ENCODE measurements at regions not wholly inside any gene's neighbourhood (a gene's known extent, or its start where the extent isn't known, plus 50 kb on each side); places are given as distances from the start of the nearest gene placed in this dataset.

GRCh38 chr9:118959366-118959765, 409.9 kb downstream of the BRINP1 start:
- no peaks in the 10 kb centered on the region for H3K36me3 ChIP-seq
- intact Hi-C loops (cut with DNase I) = no loop called here
- no peaks in the 10 kb centered on the region for H3K27me3 ChIP-seq
- H3K9me3 ChIP-seq = no peaks in the 10 kb centered on the region
- TF ChIP-seq EP300 (IDR thresholded peaks at IDR 0.05) (no peak), CTCF (IDR thresholded peaks at IDR 0.05) (no peak), POLR2A (IDR thresholded peaks at IDR 0.05; ENCODE audit: low read depth) (no peak), POLR2AphosphoS5 (IDR thresholded peaks at IDR 0.05) (no peak)
- 77% methylated on average over 5 of the region's 5 CpGs for WGBS
- no peak overlapping the region for H3K27ac ChIP-seq (replicated peaks in 1 of 4)
- H3K4me1 ChIP-seq = peaks cover 4 to 18% (median 14%) of the 10 kb centered on the region in 4 donors
- DNase-seq (ENCODE audit: extremely low spot score) = no peak
- no peak overlapping the region for H3K4me3 ChIP-seq

GRCh38 chr9:118961857-118962256, 407.4 kb downstream of the BRINP1 start:
- TF ChIP-seq POLR2AphosphoS5 (IDR thresholded peaks at IDR 0.05) = peak in 1 of 2 donors; percentile 64
- TF ChIP-seq CTCF (IDR thresholded peaks at IDR 0.05) = no peak
- no peak for TF ChIP-seq EP300 (IDR thresholded peaks at IDR 0.05)
- no peak for TF ChIP-seq POLR2A (IDR thresholded peaks at IDR 0.05; ENCODE audit: low read depth)
- Histone ChIP-seq H3K9me3 (no peaks in the 10 kb centered on the region), H3K27ac (replicated peaks in 1 of 4) (peak overlapping the region in 2 of 4 donors; percentile 54 to 67), H3K27me3 (no peaks in the 10 kb centered on the region), H3K4me1 (peaks cover 4 to 18% (median 14%) of the 10 kb centered on the region in 4 donors), H3K4me3 (no peak overlapping the region), H3K36me3 (no peaks in the 10 kb centered on the region)
- 22% methylated on average over 1 of the region's 1 CpG for WGBS
- DNase-seq (ENCODE audit: extremely low spot score) = no peak
- intact Hi-C loops (cut with DNase I) = no loop called here

- H3K27me3 ChIP-seq = no peaks in the 10 kb centered on the region
- H3K4me3 ChIP-seq = no peak overlapping the region
- no peaks in the 10 kb centered on the region for H3K9me3 ChIP-seq
- intact Hi-C loops (cut with DNase I) = no loop called here
- WGBS = 41% methylated on average over 3 of the region's 3 CpGs
- DNase-seq (ENCODE audit: extremely low spot score) = no peak
- peaks cover 4 to 18% (median 14%) of the 10 kb centered on the region in 4 donors for H3K4me1 ChIP-seq
- peak overlapping the region in 2 of 4 donors; percentile 54 to 67 for H3K27ac ChIP-seq (replicated peaks in 1 of 4)
- no peak for TF ChIP-seq POLR2AphosphoS5 (IDR thresholded peaks at IDR 0.05)
- no peak for TF ChIP-seq CTCF (IDR thresholded peaks at IDR 0.05)
- TF ChIP-seq POLR2A (IDR thresholded peaks at IDR 0.05; ENCODE audit: low read depth) = no peak
- no peak for TF ChIP-seq EP300 (IDR thresholded peaks at IDR 0.05)
- H3K36me3 ChIP-seq = no peaks in the 10 kb centered on the region
Observed at GRCh38 chr9:118962426-118962825, 406.8 kb downstream of the BRINP1 start.

- Histone ChIP-seq H3K9me3 (no peaks in the 10 kb centered on the region), H3K27ac (replicated peaks in 1 of 4) (no peak overlapping the region), H3K4me1 (peaks cover 4 to 18% (median 14%) of the 10 kb centered on the region in 4 donors), H3K4me3 (no peak overlapping the region), H3K27me3 (no peaks in the 10 kb centered on the region), H3K36me3 (no peaks in the 10 kb centered on the region)
- 92% methylated on average over 2 of the region's 2 CpGs for whole genome bisulfite sequencing
- no peak for DNase-seq (ENCODE audit: extremely low spot score)
- no peak for TF ChIP-seq POLR2AphosphoS5 (IDR thresholded peaks at IDR 0.05)
- no peak for TF ChIP-seq POLR2A (IDR thresholded peaks at IDR 0.05; ENCODE audit: low read depth)
- TF ChIP-seq EP300 (IDR thresholded peaks at IDR 0.05) = no peak
- no peak for TF ChIP-seq CTCF (IDR thresholded peaks at IDR 0.05)
- intact Hi-C loops (cut with DNase I) = no loop called here
Observed at GRCh38 chr9:118963674-118964073, 405.6 kb downstream of the BRINP1 start.

GRCh38 chr9:118967901-118968300, 401.3 kb downstream of the BRINP1 start:
- intact Hi-C loops (cut with DNase I) = no loop called here
- no peak overlapping the region for H3K27ac ChIP-seq (replicated peaks in 1 of 4)
- TF ChIP-seq POLR2A (IDR thresholded peaks at IDR 0.05; ENCODE audit: low read depth) = no peak
- TF ChIP-seq CTCF (IDR thresholded peaks at IDR 0.05) = no peak
- no peak for TF ChIP-seq EP300 (IDR thresholded peaks at IDR 0.05)
- no peak for TF ChIP-seq POLR2AphosphoS5 (IDR thresholded peaks at IDR 0.05)
- peaks cover 0 to under 1% (median under 1%) of the 10 kb centered on the region in 4 donors for H3K4me1 ChIP-seq
- H3K9me3 ChIP-seq = no peaks in the 10 kb centered on the region
- WGBS = 94% methylated on average over 3 of the region's 3 CpGs
- H3K36me3 ChIP-seq = no peaks in the 10 kb centered on the region
- H3K4me3 ChIP-seq = no peak overlapping the region
- DNase-seq (ENCODE audit: extremely low spot score) = no peak
- no peaks in the 10 kb centered on the region for H3K27me3 ChIP-seq

Data from esophagus muscularis mucosa (tissue), 4 donors.